CD4-positive, alpha-beta T cell treated with Interleukin-6 at 100 ng/mL for 8 hours (primary cell): ENCODE measurements at regions not wholly inside any gene's neighbourhood (a gene's known extent, or its start where the extent isn't known, plus 50 kb on each side); places are given as distances from the start of the nearest gene placed in this dataset.
"Not testable (repeated sequence)": the region's sequence is repeated elsewhere in the genome, so short reads cannot be mapped to it uniquely, and the experiment has no call there.

Source experiments
- DNase-seq: peaks from one replicate; pipeline ENCODE4 v3.0.0-alpha.2; 2020; ENCODE audit warnings: mixed read lengths, low spot score

GRCh38 chr11:37322333-37323194, 724.5 kb upstream of the RAG2 start:
- DNase-seq, result no peak

- DNase-seq, result no peak
Measured at GRCh38 chr11:37320921-37321320, 722.9 kb upstream of the RAG2 start.

GRCh38 chr11:37317803-37318202, 719.8 kb upstream of the RAG2 start:
- no peak for DNase-seq

GRCh38 chr11:37313266-37313665, 715.2 kb upstream of the RAG2 start:
- no peak for DNase-seq

GRCh38 chr11:37306563-37306962, 708.5 kb upstream of the RAG2 start:
- no peak for DNase-seq

- not testable (repeated sequence) for DNase-seq
Measured at GRCh38 chr11:37301405-37301804, 703.4 kb upstream of the RAG2 start.

- no peak for DNase-seq
Measured at GRCh38 chr11:37298173-37298572, 700.1 kb upstream of the RAG2 start.

- DNase-seq, result no peak
Measured at GRCh38 chr11:37286890-37287289, 688.9 kb upstream of the RAG2 start.

- DNase-seq, result no peak
Measured at GRCh38 chr11:37282367-37282766, 684.3 kb upstream of the RAG2 start.

GRCh38 chr11:37280200-37280599, 682.2 kb upstream of the RAG2 start:
- DNase-seq, result no peak

- no peak for DNase-seq
Measured at GRCh38 chr11:37277896-37278465, 679.9 kb upstream of the RAG2 start.

GRCh38 chr11:37264783-37265182, 666.7 kb upstream of the RAG2 start:
- no peak for DNase-seq

- DNase-seq, result no peak
Measured at GRCh38 chr11:37264060-37264459, 666.0 kb upstream of the RAG2 start.

- DNase-seq, result not testable (repeated sequence)
Measured at GRCh38 chr11:37263467-37263866, 665.4 kb upstream of the RAG2 start.

- DNase-seq, result no peak
Measured at GRCh38 chr11:37259734-37260133, 661.7 kb upstream of the RAG2 start.

- no peak for DNase-seq
Measured at GRCh38 chr11:37248145-37248544, 650.1 kb upstream of the RAG2 start.

- DNase-seq, result not testable (repeated sequence)
Measured at GRCh38 chr11:37246092-37246491, 648.1 kb upstream of the RAG2 start.

GRCh38 chr11:37230865-37231264, 632.8 kb upstream of the RAG2 start:
- DNase-seq, result no peak

- no peak for DNase-seq
Measured at GRCh38 chr11:37223962-37224361, 625.9 kb upstream of the RAG2 start.

GRCh38 chr11:37203006-37203405, 605.0 kb upstream of the RAG2 start:
- DNase-seq, result no peak

GRCh38 chr11:37199082-37199481, 601.0 kb upstream of the RAG2 start:
- DNase-seq, result no peak

GRCh38 chr11:37184326-37184725, 586.3 kb upstream of the RAG2 start:
- DNase-seq, result no peak

GRCh38 chr11:37182031-37182430, 584.0 kb upstream of the RAG2 start:
- DNase-seq, result no peak

- no peak for DNase-seq
Measured at GRCh38 chr11:37177721-37178120, 579.7 kb upstream of the RAG2 start.
